Tibial artery (tissue), 4 donors: ENCODE measurements at regions not wholly inside any gene's neighbourhood (a gene's known extent, or its start where the extent isn't known, plus 50 kb on each side); places are given as distances from the start of the nearest gene placed in this dataset.

Source experiments
- DNase-seq, 2 donors: peaks; one replicate each; pipeline ENCODE4 v3.0.0-alpha.2; 2019
- H3K27ac ChIP-seq, 2 donors: fragments of 200-600 bp; sonication (generic) in 1 of 2; 1 replicate in 1 of 2; 2 replicates in 1 of 2; pipeline ENCODE4 v1.5.1; 2018 to 2019; ENCODE audit warnings: mild to moderate bottlenecking in 1 of 2
- H3K27me3 ChIP-seq, 2 donors: fragments of 200-600 bp; sonication (generic) in 1 of 2; one replicate each; pipeline versions ENCODE4 v1.5.1 to v1.6.0; 2016 to 2019
- H3K36me3 ChIP-seq, 3 donors: fragments of 200-600 bp; sonication (generic) in 2 of 3; one replicate each; pipeline ENCODE4 v1.5.1; 2016 to 2019; ENCODE audit warnings: mild to moderate bottlenecking in 2 of 3
- H3K4me1 ChIP-seq, 4 donors: fragments of 200-600 bp; sonication (generic) in 2 of 4; 1 replicate in 3 of 4; 2 replicates in 1 of 4; pipeline ENCODE4 v1.5.1; 2016 to 2019
- H3K4me3 ChIP-seq, 2 donors: fragments of 200-600 bp; sonication (generic) in 1 of 2; 1 replicate in 1 of 2; 2 replicates in 1 of 2; pipeline ENCODE4 v1.5.1; 2018 to 2019; ENCODE audit warnings: mild to moderate bottlenecking in 2 of 2
- H3K9me3 ChIP-seq, 3 donors: fragments of 200-600 bp; sonication (generic) in 1 of 3; one replicate each; pipeline ENCODE4 v1.5.1; 2016 to 2019
- intact Hi-C: fragments of 100-400 bp; cut with DNase I; formaldehyde crosslinking; loops from one replicate; pipeline ENCODE4 v1.15.0; 2023; ENCODE audit warnings: low total_unique reads
- TF ChIP-seq, protein P1 (sequence below), 2 experiments: fragments of 200-600 bp in 1 of 2; fragments of 450-650 bp in 1 of 2; IDR thresholded peaks; one replicate each; pipeline ENCODE4 v1.5.1; 2017 to 2019; ENCODE audit warnings: antibody characterized with exemption in 2 of 2, mild to moderate bottlenecking in 1 of 2, moderate library complexity in 1 of 2

DNA sequence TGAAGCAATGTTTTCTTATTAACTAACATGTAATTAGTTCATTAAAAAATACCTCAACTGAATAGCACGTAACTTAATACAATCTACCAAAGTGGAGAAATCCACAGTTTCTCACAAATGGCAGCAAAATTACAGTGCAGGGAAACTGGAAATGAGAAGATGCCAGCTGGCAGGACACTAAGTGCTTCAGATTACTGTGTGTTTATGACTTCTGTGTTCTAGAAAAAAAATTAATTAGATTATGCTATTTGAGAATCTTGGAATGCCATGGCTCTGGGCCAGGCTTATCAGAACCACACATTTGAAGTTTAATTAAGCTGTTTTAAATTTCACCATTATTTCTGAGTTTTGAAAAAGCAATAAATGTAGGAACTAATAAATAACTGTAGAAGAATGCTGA lies 357.6 kb downstream of the TGFB2 start:
- intact Hi-C loops, result no loop called here
- DNase-seq, result no peak
- Histone ChIP-seq H3K27ac (no peak overlapping the region), H3K36me3 (no peaks in the 10 kb centered on the region), H3K4me1 (peaks cover 0 to 31% (median 15%) of the 10 kb centered on the region in 4 donors), H3K9me3 (no peaks in the 10 kb centered on the region), H3K4me3 (no peak overlapping the region), H3K27me3 (no peaks in the 10 kb centered on the region)
- TF ChIP-seq, protein P1, sequence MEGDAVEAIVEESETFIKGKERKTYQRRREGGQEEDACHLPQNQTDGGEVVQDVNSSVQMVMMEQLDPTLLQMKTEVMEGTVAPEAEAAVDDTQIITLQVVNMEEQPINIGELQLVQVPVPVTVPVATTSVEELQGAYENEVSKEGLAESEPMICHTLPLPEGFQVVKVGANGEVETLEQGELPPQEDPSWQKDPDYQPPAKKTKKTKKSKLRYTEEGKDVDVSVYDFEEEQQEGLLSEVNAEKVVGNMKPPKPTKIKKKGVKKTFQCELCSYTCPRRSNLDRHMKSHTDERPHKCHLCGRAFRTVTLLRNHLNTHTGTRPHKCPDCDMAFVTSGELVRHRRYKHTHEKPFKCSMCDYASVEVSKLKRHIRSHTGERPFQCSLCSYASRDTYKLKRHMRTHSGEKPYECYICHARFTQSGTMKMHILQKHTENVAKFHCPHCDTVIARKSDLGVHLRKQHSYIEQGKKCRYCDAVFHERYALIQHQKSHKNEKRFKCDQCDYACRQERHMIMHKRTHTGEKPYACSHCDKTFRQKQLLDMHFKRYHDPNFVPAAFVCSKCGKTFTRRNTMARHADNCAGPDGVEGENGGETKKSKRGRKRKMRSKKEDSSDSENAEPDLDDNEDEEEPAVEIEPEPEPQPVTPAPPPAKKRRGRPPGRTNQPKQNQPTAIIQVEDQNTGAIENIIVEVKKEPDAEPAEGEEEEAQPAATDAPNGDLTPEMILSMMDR (IDR thresholded peaks at IDR 0.05), result no peak

DNA sequence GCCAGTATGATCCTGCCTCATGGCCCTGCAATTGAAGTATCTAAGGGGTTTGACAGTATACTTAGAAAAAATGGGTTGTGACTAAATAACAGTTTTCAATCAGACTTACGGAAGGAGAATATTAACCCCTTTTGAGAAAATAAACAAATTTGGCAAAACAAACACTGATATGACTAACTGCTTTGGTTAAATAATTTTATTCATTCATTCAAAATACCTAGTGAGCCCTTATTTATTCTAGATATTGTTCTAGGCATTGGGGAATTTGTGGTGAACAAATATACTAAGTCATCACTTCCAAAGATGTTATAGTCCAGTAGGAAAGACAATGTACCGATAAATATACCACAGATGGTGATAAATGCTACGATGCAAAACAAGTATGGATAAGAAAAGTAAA lies 358.7 kb downstream of the TGFB2 start:
- H3K9me3 ChIP-seq, result no peaks in the 10 kb centered on the region
- H3K27me3 ChIP-seq, result no peaks in the 10 kb centered on the region
- H3K27ac ChIP-seq, result no peak overlapping the region
- no peaks in the 10 kb centered on the region for H3K36me3 ChIP-seq
- TF ChIP-seq, protein P1 (IDR thresholded peaks at IDR 0.05), result no peak
- intact Hi-C loops, result no loop called here
- peaks cover 0 to 31% (median 15%) of the 10 kb centered on the region in 4 donors for H3K4me1 ChIP-seq
- H3K4me3 ChIP-seq, result no peak overlapping the region
- DNase-seq, result no peak

DNA sequence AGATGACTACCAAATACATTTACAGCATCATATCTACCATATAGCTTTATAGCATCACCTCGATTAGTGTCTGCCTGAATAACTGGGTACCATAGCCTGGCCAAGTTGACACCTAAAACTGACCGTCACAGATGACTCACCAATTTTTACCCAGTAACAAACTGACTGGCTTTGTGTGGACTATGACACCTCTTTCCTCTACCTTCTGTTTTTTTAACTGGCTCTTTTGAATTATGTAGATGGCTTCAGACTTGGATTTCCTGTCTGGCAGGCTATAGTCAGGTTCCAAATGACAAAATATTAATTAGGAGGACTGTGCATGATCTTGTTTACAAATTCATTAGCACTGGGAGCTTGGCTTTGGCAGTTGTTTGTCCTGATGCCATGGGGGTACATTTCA lies 360.3 kb downstream of the TGFB2 start:
- DNase-seq, result no peak
- Histone ChIP-seq H3K4me1 (peaks cover 0 to 22% (median 15%) of the 10 kb centered on the region in 4 donors), H3K27ac (peak overlapping the region in 1 of 2 donors; percentile 54), H3K4me3 (no peak overlapping the region), H3K27me3 (no peaks in the 10 kb centered on the region), H3K9me3 (no peaks in the 10 kb centered on the region), H3K36me3 (no peaks in the 10 kb centered on the region)
- TF ChIP-seq, protein P1 (IDR thresholded peaks at IDR 0.05), result no peak
- intact Hi-C loops, result no loop called here

DNA sequence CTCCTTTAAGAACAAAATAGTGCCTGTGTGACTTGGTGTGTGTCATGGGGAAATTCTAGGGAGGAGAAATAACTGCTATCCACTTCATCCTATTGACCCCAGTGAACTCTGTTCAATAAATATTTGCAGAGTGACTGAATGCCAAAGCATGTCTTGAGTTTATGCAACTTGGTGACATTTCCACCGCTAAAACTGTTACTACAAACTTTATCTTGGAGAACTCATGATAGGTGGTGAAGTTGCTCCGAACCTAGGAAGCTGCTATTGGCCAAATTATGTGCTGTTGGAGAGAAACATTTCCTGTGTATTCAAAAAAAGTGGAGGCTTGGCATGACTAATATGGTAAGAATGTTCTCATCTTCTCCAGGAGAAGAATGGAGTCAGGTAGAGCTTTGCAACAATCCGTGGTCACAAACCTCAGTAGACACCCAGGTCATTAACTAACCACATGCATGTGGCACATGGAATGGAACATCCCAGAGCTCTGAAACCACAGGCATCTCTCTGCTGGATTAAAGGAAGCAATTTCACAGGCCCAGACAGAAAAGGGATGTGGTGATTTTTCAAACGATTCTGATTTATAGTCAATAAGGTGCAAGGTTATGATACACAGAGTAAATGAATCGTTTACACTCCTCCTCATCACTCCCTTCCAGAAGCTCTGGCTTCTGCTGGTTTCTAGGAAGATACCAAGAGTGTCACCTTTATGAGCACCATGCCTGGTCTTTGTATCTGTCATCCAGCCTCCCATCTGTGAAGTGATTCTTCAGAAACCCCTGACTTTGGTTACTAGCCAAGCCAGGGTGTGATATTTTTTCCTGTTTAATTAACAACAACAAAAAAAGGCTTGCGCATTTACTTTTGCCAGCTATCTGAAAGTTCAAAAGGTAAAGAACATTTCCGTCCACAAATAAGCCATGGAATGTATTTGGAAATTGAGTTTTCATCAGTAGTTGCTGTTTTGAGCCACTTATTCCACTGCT lies 361.1 kb downstream of the TGFB2 start:
- no peaks in the 10 kb centered on the region for H3K36me3 ChIP-seq
- H3K9me3 ChIP-seq, result no peaks in the 10 kb centered on the region
- no peak for DNase-seq
- no peaks in the 10 kb centered on the region for H3K27me3 ChIP-seq
- peak overlapping the region; percentile 42 to 54 for H3K27ac ChIP-seq
- H3K4me3 ChIP-seq, result no peak overlapping the region
- TF ChIP-seq, protein P1 (IDR thresholded peaks at IDR 0.05), result no peak
- intact Hi-C loops, result no loop called here
- peaks cover 0 to 22% (median 15%) of the 10 kb centered on the region in 4 donors for H3K4me1 ChIP-seq

DNA sequence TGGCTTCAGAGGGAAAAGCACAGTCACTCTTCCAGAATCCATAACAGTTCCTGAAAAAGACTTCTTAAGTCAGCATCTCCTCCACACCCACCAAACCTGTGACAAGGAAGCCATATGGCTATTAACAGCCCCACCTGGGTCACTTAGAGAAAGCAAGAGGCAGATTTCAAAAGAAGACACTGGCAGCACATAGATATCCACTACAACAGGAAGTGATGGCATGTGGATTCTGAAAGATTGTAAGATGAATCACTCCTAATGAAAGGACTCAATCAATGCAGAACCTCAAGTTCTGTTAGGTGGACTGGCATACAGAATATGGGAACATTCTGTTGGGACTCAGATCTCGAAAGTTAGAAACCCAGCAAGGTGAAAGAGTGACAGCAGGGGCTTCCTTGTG lies 365.9 kb downstream of the TGFB2 start:
- Histone ChIP-seq H3K27ac (no peak overlapping the region), H3K27me3 (no peaks in the 10 kb centered on the region), H3K4me3 (no peak overlapping the region), H3K36me3 (no peaks in the 10 kb centered on the region), H3K4me1 (peaks cover 0 to 12% (median 7%) of the 10 kb centered on the region in 4 donors), H3K9me3 (no peaks in the 10 kb centered on the region)
- TF ChIP-seq, protein P1 (IDR thresholded peaks at IDR 0.05), result no peak
- DNase-seq, result no peak
- intact Hi-C loops, result no loop called here
